Liver (tissue), 8 donors: ENCODE measurements at regions not wholly inside any gene's neighbourhood (a gene's known extent, or its start where the extent isn't known, plus 50 kb on each side); places are given as distances from the start of the nearest gene placed in this dataset.

Source experiments
- DNase-seq: peaks from one replicate; pipeline ENCODE4 v3.0.0-alpha.2; 2017; ENCODE audit warnings: low spot score
- H3K27ac ChIP-seq, 2 donors: one replicate each; pipeline ENCODE4 v1.7.0; 2013; ENCODE audit warnings: inconsistent platforms in 2 of 2, low read length in 2 of 2, control low read depth in 1 of 2, low read depth in 1 of 2, mild to moderate bottlenecking in 1 of 2
- H3K27me3 ChIP-seq, 4 donors: one replicate each; pipeline versions ENCODE4 v1.6.1 to v1.7.0; 2013; ENCODE audit warnings: low read length in 3 of 4, inconsistent platforms in 1 of 4, mild to moderate bottlenecking in 1 of 4, moderate library complexity in 1 of 4; ENCODE audit not compliant: control insufficient read depth in 4 of 4, insufficient read depth in 4 of 4
- H3K36me3 ChIP-seq, 4 donors: one replicate each; pipeline versions ENCODE4 v1.6.1 to v1.7.0; 2013; ENCODE audit warnings: low read length in 3 of 4, mild to moderate bottlenecking in 3 of 4, low read depth in 1 of 4, moderate library complexity in 1 of 4; ENCODE audit not compliant: control insufficient read depth in 4 of 4, insufficient read depth in 3 of 4
- H3K4me1 ChIP-seq, 4 donors: one replicate each; pipeline versions ENCODE4 v1.6.1 to v1.7.0; 2013; ENCODE audit warnings: low read length in 3 of 4, mild to moderate bottlenecking in 3 of 4, moderate library complexity in 1 of 4; ENCODE audit not compliant: control insufficient read depth in 4 of 4, insufficient read depth in 4 of 4
- H3K4me3 ChIP-seq, 3 donors: one replicate each; pipeline versions ENCODE4 v1.6.1 to v1.7.0; 2013; ENCODE audit warnings: low read length in 3 of 3, control low read depth in 1 of 3, low read depth in 1 of 3, mild to moderate bottlenecking in 1 of 3
- H3K9ac ChIP-seq, 2 donors: one replicate each; pipeline ENCODE4 v1.7.0; 2013; ENCODE audit warnings: low read length in 2 of 2, mild to moderate bottlenecking in 2 of 2, moderate library complexity in 2 of 2, control low read depth in 1 of 2, low read depth in 1 of 2
- H3K9me3 ChIP-seq, 4 donors: one replicate each; pipeline versions ENCODE4 v1.6.1 to v1.7.0; 2013; ENCODE audit warnings: low read length in 3 of 4; ENCODE audit not compliant: control insufficient read depth in 4 of 4
- ATF3 ChIP-seq: IDR thresholded peaks from 2 replicates; pipeline ENCODE4 v1.6.1; 2016; ENCODE audit warnings: antibody characterized with exemption
- EGR1 ChIP-seq, 2 donors: IDR thresholded peaks; 2 replicates each; pipeline ENCODE4 v1.6.1; 2016 to 2018; ENCODE audit warnings: antibody characterized with exemption in 2 of 2, low read depth in 2 of 2
- FOXA1 ChIP-seq: IDR thresholded peaks from 2 replicates; pipeline ENCODE4 v1.6.1; 2016; ENCODE audit warnings: antibody characterized with exemption
- FOXA2 ChIP-seq: IDR thresholded peaks from 2 replicates; pipeline ENCODE4 v1.6.1; 2016; ENCODE audit warnings: antibody characterized with exemption
- GABPA ChIP-seq, 2 donors: IDR thresholded peaks in 1 of 2; conservative IDR thresholded peaks in 1 of 2; 2 replicates each; pipeline ENCODE4 v1.6.1; 2016; ENCODE audit warnings: antibody characterized with exemption in 2 of 2, mild to moderate bottlenecking in 1 of 2, moderate library complexity in 1 of 2
- HNF4A ChIP-seq, 2 donors: conservative IDR thresholded peaks; 2 replicates each; pipeline ENCODE4 v1.6.1; 2016; ENCODE audit warnings: antibody characterized with exemption in 2 of 2, mild to moderate bottlenecking in 2 of 2
- HNF4G ChIP-seq: IDR thresholded peaks from 2 replicates; pipeline ENCODE4 v1.6.1; 2016; ENCODE audit warnings: antibody characterized with exemption
- JUND ChIP-seq, 2 donors: IDR thresholded peaks; 2 replicates each; pipeline ENCODE4 v1.6.1; 2016; ENCODE audit warnings: antibody characterized with exemption in 2 of 2
- NR2F2 ChIP-seq: IDR thresholded peaks from 2 replicates; pipeline ENCODE4 v1.6.1; 2016; ENCODE audit warnings: antibody characterized with exemption
- RAD21 ChIP-seq, 2 donors: IDR thresholded peaks; 2 replicates each; pipeline ENCODE4 v1.6.1; 2016; ENCODE audit warnings: antibody characterized with exemption in 2 of 2, mild to moderate bottlenecking in 2 of 2
- REST ChIP-seq: IDR thresholded peaks from 2 replicates; pipeline ENCODE4 v1.6.1; 2016; ENCODE audit warnings: antibody characterized with exemption, mild to moderate bottlenecking
- RXRA ChIP-seq, 2 donors: IDR thresholded peaks; 2 replicates each; pipeline ENCODE4 v1.6.1; 2017 to 2018; ENCODE audit warnings: antibody characterized with exemption in 2 of 2, mild to moderate bottlenecking in 1 of 2
- SP1 ChIP-seq: IDR thresholded peaks from 2 replicates; pipeline ENCODE4 v1.6.1; 2018; ENCODE audit warnings: antibody characterized with exemption, mild to moderate bottlenecking
- TAF1 ChIP-seq: conservative IDR thresholded peaks from 2 replicates; pipeline ENCODE4 v1.6.1; 2016; ENCODE audit warnings: antibody characterized with exemption, mild to moderate bottlenecking
- YY1 ChIP-seq: IDR thresholded peaks from 2 replicates; pipeline ENCODE4 v1.6.1; 2016; ENCODE audit warnings: antibody characterized with exemption, mild to moderate bottlenecking
- WGBS: extraction: QIAGEN DNeasy Blood & Tissue Kit; methylation state at CpG from one replicate; pipeline ENCODE4 v1.1.7; 2013; 5-methylcytosine and 5-hydroxymethylcytosine counted together
- TF ChIP-seq, protein P1 (sequence below): fragments of 150-350 bp; IDR thresholded peaks from 2 replicates; pipeline ENCODE4 v1.5.1; 2017; ENCODE audit warnings: improper control_type of control experiment, low read depth, low read length; ENCODE audit not compliant: missing input control
- TF ChIP-seq, protein P2 (sequence below): IDR thresholded peaks from 2 replicates; pipeline ENCODE4 v1.6.1; 2016; ENCODE audit warnings: antibody characterized with exemption
- TF ChIP-seq, protein P3 (sequence below): IDR thresholded peaks from 2 replicates; pipeline ENCODE4 v1.6.1; 2016; ENCODE audit warnings: antibody characterized with exemption
- donor health status: healthy.
- donor health status: healthy.
- donor health status: healthy.
- donor health status: healthy.
- donor health status: healthy.

DNA sequence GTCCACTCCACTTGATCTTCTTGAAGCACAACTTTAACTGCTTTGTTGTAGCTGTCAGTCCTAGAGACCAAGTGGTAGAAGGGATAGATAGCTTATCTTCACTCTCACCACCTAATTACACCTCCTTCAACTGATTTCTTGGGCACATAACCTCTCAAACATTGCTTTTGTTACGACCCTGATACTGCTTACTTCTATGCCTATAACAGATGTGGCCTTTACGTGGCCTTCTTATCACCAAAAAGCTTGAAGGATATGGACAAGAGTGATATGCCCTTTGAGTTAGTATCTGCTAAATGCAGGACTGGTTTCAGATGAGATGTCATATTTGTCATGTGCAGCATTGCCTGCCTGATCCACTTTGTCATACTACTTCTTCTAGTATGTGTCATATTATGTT lies 847.2 kb downstream of the TDRD15 start:
- WGBS, result 63% methylated on average over 2 of the region's 2 CpGs

GRCh38 chr2:21972586-21972985 lies 848.8 kb downstream of the TDRD15 start:
- WGBS, result 54% methylated on average over 4 of the region's 4 CpGs
- H3K4me3 ChIP-seq, result no peak overlapping the region
- TF ChIP-seq RAD21 (IDR thresholded peaks at IDR 0.05) (no peak), TAF1 (no peak), EGR1 (IDR thresholded peaks at IDR 0.05; ENCODE audit: low read depth in 2 of 2) (no peak), FOXA2 (no peak), HNF4G (no peak), GABPA (IDR thresholded peaks at IDR 0.05 in 1 of 2, conservative IDR thresholded peaks at IDR 0.05 in 1 of 2) (no peak), NR2F2 (no peak), FOXA1 (no peak), ATF3 (no peak), RXRA (IDR thresholded peaks at IDR 0.05) (no peak), YY1 (no peak), JUND (IDR thresholded peaks at IDR 0.05) (no peak), SP1 (no peak), HNF4A (conservative IDR thresholded peaks at IDR 0.05) (no peak)
- TF ChIP-seq, protein P1, sequence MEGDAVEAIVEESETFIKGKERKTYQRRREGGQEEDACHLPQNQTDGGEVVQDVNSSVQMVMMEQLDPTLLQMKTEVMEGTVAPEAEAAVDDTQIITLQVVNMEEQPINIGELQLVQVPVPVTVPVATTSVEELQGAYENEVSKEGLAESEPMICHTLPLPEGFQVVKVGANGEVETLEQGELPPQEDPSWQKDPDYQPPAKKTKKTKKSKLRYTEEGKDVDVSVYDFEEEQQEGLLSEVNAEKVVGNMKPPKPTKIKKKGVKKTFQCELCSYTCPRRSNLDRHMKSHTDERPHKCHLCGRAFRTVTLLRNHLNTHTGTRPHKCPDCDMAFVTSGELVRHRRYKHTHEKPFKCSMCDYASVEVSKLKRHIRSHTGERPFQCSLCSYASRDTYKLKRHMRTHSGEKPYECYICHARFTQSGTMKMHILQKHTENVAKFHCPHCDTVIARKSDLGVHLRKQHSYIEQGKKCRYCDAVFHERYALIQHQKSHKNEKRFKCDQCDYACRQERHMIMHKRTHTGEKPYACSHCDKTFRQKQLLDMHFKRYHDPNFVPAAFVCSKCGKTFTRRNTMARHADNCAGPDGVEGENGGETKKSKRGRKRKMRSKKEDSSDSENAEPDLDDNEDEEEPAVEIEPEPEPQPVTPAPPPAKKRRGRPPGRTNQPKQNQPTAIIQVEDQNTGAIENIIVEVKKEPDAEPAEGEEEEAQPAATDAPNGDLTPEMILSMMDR, result no peak
- TF ChIP-seq, protein P2, sequence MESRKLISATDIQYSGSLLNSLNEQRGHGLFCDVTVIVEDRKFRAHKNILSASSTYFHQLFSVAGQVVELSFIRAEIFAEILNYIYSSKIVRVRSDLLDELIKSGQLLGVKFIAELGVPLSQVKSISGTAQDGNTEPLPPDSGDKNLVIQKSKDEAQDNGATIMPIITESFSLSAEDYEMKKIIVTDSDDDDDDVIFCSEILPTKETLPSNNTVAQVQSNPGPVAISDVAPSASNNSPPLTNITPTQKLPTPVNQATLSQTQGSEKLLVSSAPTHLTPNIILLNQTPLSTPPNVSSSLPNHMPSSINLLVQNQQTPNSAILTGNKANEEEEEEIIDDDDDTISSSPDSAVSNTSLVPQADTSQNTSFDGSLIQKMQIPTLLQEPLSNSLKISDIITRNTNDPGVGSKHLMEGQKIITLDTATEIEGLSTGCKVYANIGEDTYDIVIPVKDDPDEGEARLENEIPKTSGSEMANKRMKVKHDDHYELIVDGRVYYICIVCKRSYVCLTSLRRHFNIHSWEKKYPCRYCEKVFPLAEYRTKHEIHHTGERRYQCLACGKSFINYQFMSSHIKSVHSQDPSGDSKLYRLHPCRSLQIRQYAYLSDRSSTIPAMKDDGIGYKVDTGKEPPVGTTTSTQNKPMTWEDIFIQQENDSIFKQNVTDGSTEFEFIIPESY, result no peak
- TF ChIP-seq, protein P3, sequence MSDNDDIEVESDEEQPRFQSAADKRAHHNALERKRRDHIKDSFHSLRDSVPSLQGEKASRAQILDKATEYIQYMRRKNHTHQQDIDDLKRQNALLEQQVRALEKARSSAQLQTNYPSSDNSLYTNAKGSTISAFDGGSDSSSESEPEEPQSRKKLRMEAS, result no peak

More for the DNA sequence above, 847.2 kb downstream of the TDRD15 start:
- Histone ChIP-seq H3K9me3 (peaks cover 0 to 2% (median 0%) of the 10 kb centered on the region in 4 donors), H3K27me3 (no peaks in the 10 kb centered on the region), H3K27ac (no peak overlapping the region), H3K36me3 (no peaks in the 10 kb centered on the region), H3K9ac (no peak overlapping the region), H3K4me1 (no peaks in the 10 kb centered on the region), H3K4me3 (no peak overlapping the region)
- no peak for DNase-seq
- no peak for TF ChIP-seq REST
- no peak for TF ChIP-seq ATF3
- no peak for TF ChIP-seq NR2F2
- TF ChIP-seq FOXA2, result no peak

More at GRCh38 chr2:21972586-21972985, 848.8 kb downstream of the TDRD15 start:
- Histone ChIP-seq H3K36me3 (no peaks in the 10 kb centered on the region), H3K4me1 (no peaks in the 10 kb centered on the region), H3K9ac (no peak overlapping the region), H3K27me3 (no peaks in the 10 kb centered on the region), H3K27ac (no peak overlapping the region), H3K9me3 (no peaks in the 10 kb centered on the region)
- no peak for DNase-seq
